K562 (cell line): ENCODE measurements at regions not wholly inside any gene's neighbourhood (a gene's known extent, or its start where the extent isn't known, plus 50 kb on each side); places are given as distances from the start of the nearest gene placed in this dataset.

Experiments
- BHLHE40 ChIP-seq: IDR thresholded peaks from 2 replicates; pipeline ENCODE4 v1.6.1; 2011; ENCODE audit warnings: low read length, improper control_type of control experiment
- CTCF ChIP-seq, 3 experiments: IDR thresholded peaks in 2 of 3; conservative IDR thresholded peaks in 1 of 3; 2 replicates each; pipeline ENCODE4 v1.5.1; 2011 to 2012; ENCODE audit warnings: low read length in 3 of 3, mild to moderate bottlenecking in 3 of 3, control low read depth in 2 of 3, improper control_type of control experiment in 1 of 3, inconsistent platforms in 1 of 3, low read depth in 1 of 3, mixed read lengths in 1 of 3, moderate library complexity in 1 of 3; ENCODE audit not compliant: insufficient read depth in 2 of 3
- ZBTB49 ChIP-seq: sonication (generic); formaldehyde crosslinking; IDR thresholded peaks from 2 replicates; pipeline ENCODE4 v1.8.0; 2022; ENCODE audit warnings: missing genetic modification reagents, mild to moderate bottlenecking, borderline replicate concordance
- ZNF146 ChIP-seq: IDR thresholded peaks from one replicate; pipeline ENCODE4 v1.6.1; 2018; ENCODE audit warnings: missing compliant biosample characterization; ENCODE audit not compliant: unreplicated experiment

GRCh38 chr22:46074771-46075551, 75.4 kb upstream of the PPARA start:
- TF ChIP-seq CTCF (IDR thresholded peaks at IDR 0.05 in 2 of 3, conservative IDR thresholded peaks at IDR 0.05 in 1 of 3; ENCODE audit: insufficient read depth in 2 of 3, low read depth in 1 of 3, low read length in 3 of 3) (no peak), BHLHE40 (no peak), ZBTB49 (CRISPR knock-in tag) (no peak), ZNF146 (CRISPR knock-in tag) (no peak)
